ENCODE measurements at regions not wholly inside any gene's neighbourhood (a gene's known extent, or its start where the extent isn't known, plus 50 kb on each side); places are given as distances from the start of the nearest gene placed in this dataset.

- no peak for TF ChIP-seq ZNF274 (IDR thresholded peaks at IDR 0.05; ENCODE audit: low read depth, low read length)
- no peak for TF ChIP-seq SUZ12 (IDR thresholded peaks at IDR 0.05; ENCODE audit: extremely low read depth, insufficient read depth, insufficient read length)
These were observed 455.6 kb downstream of the TMEM38B start for GRCh38 chr9:106149956-106150355.
